Activated T-cell treated with anti-CD3 and anti-CD28 coated beads for 48 hours (primary cell): ENCODE measurements at regions not wholly inside any gene's neighbourhood (a gene's known extent, or its start where the extent isn't known, plus 50 kb on each side); places are given as distances from the start of the nearest gene placed in this dataset.

ENCODE experiments used
- DNase-seq: peaks from one replicate; pipeline ENCODE4 v3.0.0-alpha.2; 2020; ENCODE audit warnings: low read depth

- no peak for DNase-seq
These were observed 423.0 kb downstream of the IRS2 start for GRCh38 chr13:109363431-109363830.

DNA sequence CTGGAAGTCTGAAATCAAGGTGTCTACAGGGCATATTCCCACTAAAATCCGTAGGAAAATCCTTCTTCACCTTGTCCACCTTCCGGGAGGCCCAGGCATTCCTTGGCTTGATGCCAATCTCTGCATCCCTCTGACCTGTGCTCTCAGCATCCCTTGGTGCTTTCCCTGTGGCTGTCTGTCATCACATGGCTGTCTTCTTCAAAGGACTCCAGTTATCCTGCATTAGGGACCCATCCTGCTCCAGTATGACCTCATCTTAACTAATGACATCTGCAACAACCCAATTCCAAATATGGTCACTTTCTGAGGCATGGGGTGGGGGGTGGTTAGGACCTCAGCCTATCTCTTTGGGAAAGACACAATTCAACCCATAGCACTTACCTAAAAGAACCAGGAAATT, 423.8 kb downstream of the IRS2 start:
- DNase-seq: no peak

DNA sequence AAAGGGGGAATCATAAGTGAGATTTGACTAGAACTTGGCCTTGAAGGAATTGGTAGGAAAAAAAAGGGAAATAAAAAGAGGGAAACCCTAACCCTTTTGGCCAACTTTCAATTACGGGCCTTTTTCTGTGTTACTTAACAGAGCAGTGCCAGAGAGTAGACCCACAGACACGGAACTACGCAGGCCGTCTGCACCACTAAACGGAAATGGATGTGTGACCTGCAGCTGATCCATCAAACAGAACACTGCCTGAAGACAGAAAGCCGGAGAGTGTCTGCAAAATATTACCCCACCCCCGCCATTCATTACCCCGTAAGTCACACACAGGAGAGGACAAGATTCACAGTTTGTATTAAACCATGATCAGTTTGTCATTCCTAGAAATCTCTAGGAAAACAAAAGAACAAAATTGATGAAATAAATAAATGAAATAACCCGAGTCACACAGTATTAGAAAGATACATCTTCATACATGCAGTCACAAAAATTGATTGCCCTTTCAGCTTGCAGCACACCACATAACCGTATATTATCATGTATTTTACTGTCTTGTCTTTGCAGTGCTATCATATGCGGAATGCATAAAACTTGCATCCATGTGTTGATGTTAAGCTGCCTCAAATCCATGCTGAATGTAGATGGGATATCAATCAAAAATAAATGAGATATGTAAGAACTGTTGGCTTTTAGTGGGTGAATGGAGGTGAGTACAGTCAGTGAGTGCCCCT, 424.7 kb downstream of the IRS2 start:
- no peak for DNase-seq

DNA sequence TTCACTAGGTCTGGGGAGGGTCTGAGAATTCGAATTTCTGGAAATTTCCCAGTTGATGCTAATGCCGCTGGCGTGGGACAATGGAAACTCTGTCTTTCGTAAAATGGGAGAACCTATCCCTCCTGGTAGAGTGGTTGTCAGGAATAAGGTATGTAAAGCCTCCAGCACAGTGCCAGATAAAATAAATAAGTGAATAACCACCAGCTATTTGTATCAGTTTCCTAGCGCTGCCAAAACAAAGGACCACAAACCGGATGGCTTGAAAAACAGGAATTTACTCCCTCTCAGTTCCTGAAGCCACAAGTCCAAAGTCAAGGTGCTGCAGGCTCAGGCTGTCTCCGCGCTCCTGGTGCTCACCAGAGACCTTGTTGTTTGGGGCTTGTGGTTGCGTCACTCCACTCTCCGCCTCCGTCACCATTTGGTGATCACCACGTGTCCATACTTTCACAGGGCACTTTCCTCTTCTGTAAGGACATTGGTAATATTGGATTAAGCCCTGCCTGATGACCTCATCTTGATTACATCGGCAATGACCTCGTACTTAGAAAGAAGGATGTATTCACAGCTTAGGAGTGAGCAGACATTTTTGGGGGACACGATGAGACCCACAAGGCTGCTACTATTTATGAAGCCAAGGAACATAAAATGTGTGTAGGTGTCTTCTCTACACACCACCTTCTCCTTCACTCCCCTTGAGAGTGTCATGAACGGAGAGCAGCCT, 428.5 kb downstream of the IRS2 start:
- DNase-seq: no peak

DNA sequence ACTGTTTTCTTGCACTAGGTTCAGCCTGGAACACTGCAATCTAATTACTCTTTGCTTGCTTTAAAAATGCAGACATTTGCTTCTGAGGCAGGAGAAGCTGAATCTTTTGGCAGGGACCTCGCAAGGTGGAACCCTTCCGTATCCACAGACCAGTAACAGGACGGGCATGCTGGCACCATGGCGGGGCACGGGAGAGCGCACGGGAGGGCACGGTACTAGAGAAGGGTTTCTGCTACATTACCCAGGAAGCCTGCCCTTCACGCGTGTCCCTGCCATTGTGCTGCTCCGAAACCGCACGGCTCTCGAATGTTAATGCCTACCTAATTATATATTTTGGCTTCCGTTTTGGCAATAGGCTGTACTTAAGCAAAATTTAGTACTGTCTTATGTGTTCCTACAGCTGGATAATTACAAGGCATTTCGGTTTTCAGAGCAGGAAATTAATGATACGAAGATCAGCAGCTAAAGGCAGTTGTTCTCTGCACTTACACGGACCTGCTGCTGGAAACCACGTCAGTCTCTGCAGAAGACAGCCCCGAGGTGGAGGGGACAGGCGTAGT, 430.4 kb downstream of the IRS2 start:
- no peak for DNase-seq

- no peak for DNase-seq
These were observed 431.2 kb downstream of the IRS2 start for GRCh38 chr13:109355166-109355565.

GRCh38 chr13:109351236-109351635, 435.1 kb downstream of the IRS2 start:
- DNase-seq: no peak

DNA sequence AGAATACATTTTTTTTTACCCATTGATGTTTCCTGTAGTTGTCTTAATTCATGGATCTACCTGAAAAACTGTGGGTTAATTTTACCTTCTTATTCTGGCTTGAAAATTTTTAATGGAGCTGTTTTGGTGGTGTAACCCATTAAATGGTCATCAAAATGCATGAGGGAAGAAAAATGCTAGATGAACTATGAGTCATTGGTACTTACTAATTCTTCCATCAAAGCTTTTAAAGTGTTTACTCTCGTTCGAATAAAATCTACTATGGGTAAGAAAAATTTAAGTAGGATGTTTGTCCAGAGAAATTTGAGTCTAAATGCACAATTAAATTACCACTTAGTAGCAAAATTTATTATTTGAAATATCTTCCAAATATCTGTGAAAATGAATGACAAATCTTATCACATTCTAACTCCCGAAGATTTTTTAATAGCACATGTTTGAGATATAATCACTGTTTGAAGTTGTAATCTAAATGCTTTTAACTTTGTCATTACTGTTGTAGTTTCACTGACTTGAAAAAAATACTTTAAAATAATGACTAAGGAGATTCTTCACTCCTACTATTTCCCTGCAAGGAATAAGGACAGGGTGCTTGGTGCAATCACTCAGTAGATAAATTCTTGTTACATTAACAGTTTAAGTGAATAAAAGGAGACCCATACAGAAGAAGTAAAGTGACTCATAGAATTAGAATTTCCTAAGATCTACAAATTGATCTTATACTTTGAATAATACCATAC, 437.7 kb downstream of the IRS2 start:
- no peak for DNase-seq

DNA sequence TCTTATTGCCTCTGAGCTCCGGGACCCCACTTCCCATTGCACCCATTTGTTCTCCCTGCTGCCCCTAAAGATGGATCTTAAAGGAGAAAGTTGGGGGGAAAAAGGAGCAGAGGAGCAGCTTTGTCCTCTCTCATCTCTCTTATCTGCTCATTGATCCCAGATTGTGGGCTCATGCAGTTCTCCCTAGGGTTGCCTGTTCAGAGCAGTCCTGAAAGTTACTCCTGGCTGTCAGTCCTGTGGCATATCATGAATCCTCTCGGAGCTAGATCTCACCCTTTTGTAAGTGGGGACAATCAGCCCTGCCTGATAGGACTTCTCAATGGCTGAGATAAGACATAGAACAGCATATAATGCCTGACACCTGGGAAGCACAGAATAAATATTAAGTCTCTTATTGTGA, 440.3 kb downstream of the IRS2 start:
- no peak for DNase-seq

- no peak for DNase-seq
These were observed 440.9 kb downstream of the IRS2 start for GRCh38 chr13:109345433-109345941.

DNA sequence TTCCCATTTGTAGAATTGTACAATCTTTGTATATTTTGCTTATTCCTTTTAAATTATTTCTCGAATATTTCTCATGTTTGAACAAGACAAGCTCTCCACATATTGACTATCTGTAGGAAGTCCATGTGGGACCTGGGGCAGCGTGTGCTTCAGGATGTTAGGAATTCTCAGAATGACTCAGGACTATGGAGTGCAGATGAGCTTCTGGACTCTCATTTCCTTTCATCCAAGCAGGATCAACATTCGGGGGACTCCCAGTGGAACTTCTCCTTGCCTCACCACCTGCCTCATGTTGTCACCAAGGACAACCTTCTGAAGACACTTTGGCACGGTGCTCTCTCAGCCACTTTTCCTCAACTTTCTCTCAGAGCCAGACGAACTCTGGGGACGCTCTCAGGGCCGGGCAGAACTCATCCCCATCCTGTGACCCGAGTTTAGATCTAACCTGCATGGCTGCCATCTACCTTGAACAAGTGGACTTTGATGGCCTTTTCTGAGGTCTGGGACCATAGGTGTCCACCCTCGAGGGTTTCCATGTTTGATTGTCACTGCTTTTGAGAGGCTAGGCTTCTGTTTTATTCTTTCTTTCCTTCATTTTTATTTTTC, 441.7 kb downstream of the IRS2 start:
- no peak for DNase-seq

DNA sequence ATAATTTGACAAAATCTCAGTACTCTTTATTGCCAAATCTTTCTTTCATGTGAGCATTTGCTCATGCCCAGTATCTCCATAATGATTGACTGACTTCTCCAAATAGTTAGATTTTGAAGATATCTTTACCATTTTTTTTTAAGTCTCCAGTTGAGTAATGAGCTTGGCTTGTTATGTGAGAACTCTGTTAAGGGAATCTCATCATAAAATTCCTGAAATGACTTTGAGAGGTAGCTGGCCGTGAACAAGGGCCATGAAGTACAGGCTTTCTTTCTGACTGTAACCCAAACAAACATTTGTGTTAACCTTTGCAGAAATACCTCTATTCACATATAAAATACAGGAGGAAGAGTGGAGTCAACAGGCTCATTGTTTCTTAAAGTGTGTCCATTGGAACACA, 449.7 kb downstream of the IRS2 start:
- DNase-seq: no peak

GRCh38 chr13:109333893-109334651, 452.3 kb downstream of the IRS2 start:
- DNase-seq: no peak

GRCh38 chr13:109332506-109333499, 453.6 kb downstream of the IRS2 start:
- DNase-seq: no peak

DNA sequence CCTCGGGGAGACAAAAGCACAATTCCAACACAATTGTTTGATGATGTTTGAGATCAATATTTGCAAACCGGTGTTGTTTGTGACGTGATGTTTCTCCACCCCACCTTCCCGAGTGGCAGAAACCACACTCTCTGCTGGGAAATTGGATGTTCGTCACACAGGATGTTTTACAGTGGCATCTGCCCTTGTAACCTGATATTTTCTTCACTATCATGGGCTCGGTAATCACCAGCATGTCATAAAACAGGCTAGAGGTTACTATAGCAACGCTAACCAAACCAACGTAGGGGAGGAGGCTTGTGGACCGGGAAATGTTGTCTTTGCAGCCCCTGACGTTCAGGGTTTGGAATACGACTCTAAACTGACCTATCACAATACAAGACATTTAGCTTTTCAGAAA, 454.5 kb downstream of the IRS2 start:
- no peak for DNase-seq

GRCh38 chr13:109331011-109331433, 455.4 kb downstream of the IRS2 start:
- DNase-seq: no peak

DNA sequence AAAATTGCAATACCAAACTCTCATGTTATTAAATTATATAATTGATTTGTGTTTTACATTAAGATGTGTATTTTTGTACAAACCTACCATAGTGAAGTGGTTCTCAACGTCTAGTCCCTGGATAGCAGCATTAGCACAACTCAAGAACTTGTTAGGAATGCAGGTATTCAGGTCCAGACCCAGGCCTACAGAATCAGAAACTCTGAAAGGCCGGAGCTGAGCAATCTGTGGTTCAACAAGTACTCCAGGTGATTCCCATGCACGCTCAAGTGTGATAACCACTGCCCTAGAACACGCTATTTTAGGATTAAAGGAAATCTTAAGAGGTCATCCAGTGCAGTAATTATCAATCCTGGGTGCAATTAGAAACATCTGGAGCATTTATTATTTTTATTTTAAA, 456.3 kb downstream of the IRS2 start:
- no peak for DNase-seq

DNA sequence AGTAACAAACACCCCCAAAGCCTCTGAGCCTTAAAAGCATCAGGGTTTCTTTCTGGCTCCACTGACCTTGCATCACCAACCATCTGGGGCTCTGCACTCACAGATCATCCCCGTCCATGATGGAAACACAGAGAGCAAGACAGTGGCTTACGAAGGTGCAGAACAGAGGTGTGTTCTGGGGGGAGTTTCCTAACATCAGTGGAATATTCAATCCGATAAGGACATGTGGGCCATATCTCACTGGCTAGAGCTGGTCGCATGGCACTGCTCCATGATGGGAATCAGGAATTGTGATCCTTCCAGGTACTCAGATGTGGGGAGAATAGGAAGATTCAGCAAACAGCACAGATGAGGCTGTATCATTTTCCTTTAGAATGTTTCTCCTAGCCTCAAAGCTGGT, 457.2 kb downstream of the IRS2 start:
- no peak for DNase-seq

- DNase-seq: no peak
These were observed 459.8 kb downstream of the IRS2 start for GRCh38 chr13:109326601-109327000.

- no peak for DNase-seq
These were observed 463.0 kb downstream of the IRS2 start for GRCh38 chr13:109323338-109323737.
